ENCODE measurements at regions not wholly inside any gene's neighbourhood (a gene's known extent, or its start where the extent isn't known, plus 50 kb on each side); places are given as distances from the start of the nearest gene placed in this dataset.
"Not testable (repeated sequence)": the region's sequence is repeated elsewhere in the genome, so short reads cannot be mapped to it uniquely, and the experiment has no call there.

GRCh38 chr4:8964201-8964788, 92.7 kb upstream of the HMX1 start:
- CTCF ChIA-PET; H3K4me1 ChIP-seq (ENCODE audit: control insufficient read depth in 1 of 2, insufficient read depth in 2 of 2, low read length in 2 of 2); POLR2A ChIA-PET; H3K9me3 ChIP-seq (ENCODE audit: control insufficient read depth in 1 of 2, insufficient read depth in 1 of 2, low read depth in 1 of 2, low read length in 2 of 2); H3K9me2 ChIP-seq (ENCODE audit: insufficient read depth); H3K9ac ChIP-seq (ENCODE audit: low read length); H3K27me3 ChIP-seq (ENCODE audit: insufficient read depth, low read length); DNase-seq (ENCODE audit: low read depth, low spot score); H3K4me2 ChIP-seq (ENCODE audit: low read length); H4K20me1 ChIP-seq (ENCODE audit: insufficient read depth); RAD21 ChIA-PET (ENCODE audit: low non-redundant PET in 1 of 2, low total read pairs in 2 of 2, uncharacterized antibody in 2 of 2, unreplicated experiment in 2 of 2); H3K4me3 ChIP-seq (replicated peaks in 1 of 2; ENCODE audit: low read depth in 1 of 2, low read length in 2 of 2); BruUV-seq (replicated peaks); ATAC-seq; H3K36me3 ChIP-seq (ENCODE audit: control insufficient read depth in 1 of 2, insufficient read depth in 2 of 2, low read length in 2 of 2); H2AFZ ChIP-seq (ENCODE audit: low read depth, low read length, poor library complexity, severe bottlenecking); H3K27ac ChIP-seq (ENCODE audit: low read depth, low read length); H3K79me2 ChIP-seq (ENCODE audit: insufficient read depth, low read length): not testable (repeated sequence)
- intact Hi-C loops (cut with micrococcal nuclease) = loop anchor here (5.0 kb wide), 1 partner anchor 143 kb away; no protein-coding TSS in a partner anchor

- H3K4me1 ChIP-seq (ENCODE audit: control insufficient read depth in 1 of 2, insufficient read depth in 2 of 2, low read length in 2 of 2); H3K4me3 ChIP-seq (replicated peaks in 1 of 2; ENCODE audit: low read depth in 1 of 2, low read length in 2 of 2); BruUV-seq (replicated peaks); H3K36me3 ChIP-seq (ENCODE audit: control insufficient read depth in 1 of 2, insufficient read depth in 2 of 2, low read length in 2 of 2); H3K4me2 ChIP-seq (ENCODE audit: low read length); H3K27ac ChIP-seq (ENCODE audit: low read depth, low read length); H3K9me2 ChIP-seq (ENCODE audit: insufficient read depth); POLR2A ChIA-PET; ATAC-seq; H4K20me1 ChIP-seq (ENCODE audit: insufficient read depth); H2AFZ ChIP-seq (ENCODE audit: low read depth, low read length, poor library complexity, severe bottlenecking); H3K79me2 ChIP-seq (ENCODE audit: insufficient read depth, low read length); H3K27me3 ChIP-seq (ENCODE audit: insufficient read depth, low read length); RAD21 ChIA-PET (ENCODE audit: low non-redundant PET in 1 of 2, low total read pairs in 2 of 2, uncharacterized antibody in 2 of 2, unreplicated experiment in 2 of 2); H3K9me3 ChIP-seq (ENCODE audit: control insufficient read depth in 1 of 2, insufficient read depth in 1 of 2, low read depth in 1 of 2, low read length in 2 of 2); DNase-seq (ENCODE audit: low read depth, low spot score); CTCF ChIA-PET; H3K9ac ChIP-seq (ENCODE audit: low read length): not testable (repeated sequence)
- intact Hi-C loops (cut with micrococcal nuclease) = loop anchor here (5.0 kb wide), 1 partner anchor 144 kb away; no protein-coding TSS in a partner anchor
Measured at GRCh38 chr4:8963533-8963932, 91.9 kb upstream of the HMX1 start.

GRCh38 chr4:8961343-8961742, 89.7 kb upstream of the HMX1 start:
- ATAC-seq; H3K9me2 ChIP-seq (ENCODE audit: insufficient read depth); H3K4me2 ChIP-seq (ENCODE audit: low read length); H2AFZ ChIP-seq (ENCODE audit: low read depth, low read length, poor library complexity, severe bottlenecking); H3K4me1 ChIP-seq (ENCODE audit: control insufficient read depth in 1 of 2, insufficient read depth in 2 of 2, low read length in 2 of 2); H3K36me3 ChIP-seq (ENCODE audit: control insufficient read depth in 1 of 2, insufficient read depth in 2 of 2, low read length in 2 of 2); H3K4me3 ChIP-seq (replicated peaks in 1 of 2; ENCODE audit: low read depth in 1 of 2, low read length in 2 of 2); H4K20me1 ChIP-seq (ENCODE audit: insufficient read depth); H3K27me3 ChIP-seq (ENCODE audit: insufficient read depth, low read length); H3K9me3 ChIP-seq (ENCODE audit: control insufficient read depth in 1 of 2, insufficient read depth in 1 of 2, low read depth in 1 of 2, low read length in 2 of 2); H3K27ac ChIP-seq (ENCODE audit: low read depth, low read length); BruUV-seq (replicated peaks); H3K79me2 ChIP-seq (ENCODE audit: insufficient read depth, low read length); H3K9ac ChIP-seq (ENCODE audit: low read length); RAD21 ChIA-PET (ENCODE audit: low non-redundant PET in 1 of 2, low total read pairs in 2 of 2, uncharacterized antibody in 2 of 2, unreplicated experiment in 2 of 2); POLR2A ChIA-PET: not testable (repeated sequence)
- TF ChIP-seq RAD21 (IDR thresholded peaks at IDR 0.05; ENCODE audit: low read depth) = peak; percentile 81
- peak; percentile 51 to 65 (median 62) for TF ChIP-seq CTCF (IDR thresholded peaks at IDR 0.05 in 2 of 3, conservative IDR thresholded peaks at IDR 0.05 in 1 of 3; ENCODE audit: borderline replicate concordance in 1 of 3, insufficient read depth in 1 of 3, low read depth in 2 of 3, low read length in 2 of 3)
- CTCF ChIA-PET = interaction anchor here (1.4 kb wide), 1 partner anchor 141 kb away, joined by 3 read pairs; no protein-coding TSS in a partner anchor
- intact Hi-C loops (cut with micrococcal nuclease) = loop anchor here (2.0 to 5.0 kb wide), 2 partner anchors 146 to 161 kb away; no protein-coding TSS in a partner anchor
- peak; percentile 59 for DNase-seq (ENCODE audit: low read depth, low spot score)

GRCh38 chr4:8959471-8959870, 87.8 kb upstream of the HMX1 start:
- CTCF ChIA-PET; DNase-seq (ENCODE audit: low read depth, low spot score): not testable (repeated sequence)

More at GRCh38 chr4:8959471-8959870, 87.8 kb upstream of the HMX1 start:
- H3K27ac ChIP-seq (ENCODE audit: low read depth, low read length); ATAC-seq; POLR2A ChIA-PET; BruUV-seq (replicated peaks); H3K9ac ChIP-seq (ENCODE audit: low read length); H3K9me2 ChIP-seq (ENCODE audit: insufficient read depth); H3K4me3 ChIP-seq (replicated peaks in 1 of 2; ENCODE audit: low read depth in 1 of 2, low read length in 2 of 2); H2AFZ ChIP-seq (ENCODE audit: low read depth, low read length, poor library complexity, severe bottlenecking); intact Hi-C loops (cut with micrococcal nuclease); H4K20me1 ChIP-seq (ENCODE audit: insufficient read depth); H3K36me3 ChIP-seq (ENCODE audit: control insufficient read depth in 1 of 2, insufficient read depth in 2 of 2, low read length in 2 of 2); H3K79me2 ChIP-seq (ENCODE audit: insufficient read depth, low read length); H3K4me1 ChIP-seq (ENCODE audit: control insufficient read depth in 1 of 2, insufficient read depth in 2 of 2, low read length in 2 of 2); RAD21 ChIA-PET (ENCODE audit: low non-redundant PET in 1 of 2, low total read pairs in 2 of 2, uncharacterized antibody in 2 of 2, unreplicated experiment in 2 of 2); H3K27me3 ChIP-seq (ENCODE audit: insufficient read depth, low read length); H3K4me2 ChIP-seq (ENCODE audit: low read length); H3K9me3 ChIP-seq (ENCODE audit: control insufficient read depth in 1 of 2, insufficient read depth in 1 of 2, low read depth in 1 of 2, low read length in 2 of 2): not testable (repeated sequence)

Data from HCT116 (cell line).